AML-193 (cell line): ENCODE measurements at regions not wholly inside any gene's neighbourhood (a gene's known extent, or its start where the extent isn't known, plus 50 kb on each side); places are given as distances from the start of the nearest gene placed in this dataset.
"Not testable (repeated sequence)": the region's sequence is repeated elsewhere in the genome, so short reads cannot be mapped to it uniquely, and the experiment has no call there.

Experiments used
- DNase-seq, 2 experiments: peaks; one replicate each; lab custom pipeline; 2025; lab: John Stamatoyannopoulos, UW

DNA sequence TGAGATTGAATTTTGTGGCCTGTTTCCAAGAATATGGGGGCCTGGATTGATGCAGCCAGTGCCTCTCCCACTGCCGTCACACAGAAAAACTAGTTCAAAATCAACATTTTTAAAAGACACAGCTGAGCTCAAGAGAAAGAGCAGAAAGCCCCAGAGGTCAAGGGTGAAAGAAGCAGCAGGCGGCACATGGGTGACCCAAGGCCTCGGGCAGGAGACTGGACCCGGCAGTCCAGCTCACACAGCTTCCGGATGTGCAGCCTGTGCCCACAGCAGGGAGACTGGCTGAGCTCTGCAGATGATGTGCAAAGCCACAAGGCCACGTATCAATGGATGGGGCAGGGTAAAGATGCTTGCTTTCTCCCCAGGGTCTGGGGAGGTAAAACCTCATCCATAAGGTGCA, 50.4 kb upstream of the RNF32 start:
- no peak for DNase-seq

- no peak for DNase-seq
These were observed 50.8 kb upstream of the RNF32 start for GRCh38 chr7:156589808-156590207.

- no peak for DNase-seq
These were observed 54.6 kb upstream of the RNF32 start for GRCh38 chr7:156585926-156586325.

- no peak for DNase-seq
These were observed 55.4 kb upstream of the RNF32 start for GRCh38 chr7:156585025-156585648.

DNA sequence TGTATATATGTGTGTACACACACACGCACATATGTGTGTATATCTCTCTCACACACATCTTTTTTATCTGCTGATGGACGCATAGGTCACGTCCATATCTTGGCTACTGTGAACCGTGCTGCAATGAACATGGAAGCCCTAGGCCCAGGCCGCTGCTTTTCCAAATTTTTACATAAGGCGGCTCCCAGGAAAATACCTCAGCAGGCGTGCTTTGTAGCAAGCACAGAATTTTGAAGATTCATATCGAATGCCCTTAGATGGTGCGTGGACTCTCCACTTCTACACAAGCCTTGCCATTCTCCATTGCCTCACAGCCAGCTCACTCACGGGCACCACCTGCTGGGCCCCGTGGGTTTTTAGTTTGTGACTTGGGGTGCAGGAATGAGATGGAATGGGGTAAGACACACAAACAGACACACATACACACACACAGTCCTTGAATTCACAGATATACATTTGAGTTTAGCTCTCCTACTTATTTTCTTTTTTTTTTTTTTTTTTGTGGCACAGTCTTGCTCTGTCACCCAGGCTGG, 57.9 kb upstream of the RNF32 start:
- peak in 1 of 2 experiments; percentile 1 for DNase-seq

DNA sequence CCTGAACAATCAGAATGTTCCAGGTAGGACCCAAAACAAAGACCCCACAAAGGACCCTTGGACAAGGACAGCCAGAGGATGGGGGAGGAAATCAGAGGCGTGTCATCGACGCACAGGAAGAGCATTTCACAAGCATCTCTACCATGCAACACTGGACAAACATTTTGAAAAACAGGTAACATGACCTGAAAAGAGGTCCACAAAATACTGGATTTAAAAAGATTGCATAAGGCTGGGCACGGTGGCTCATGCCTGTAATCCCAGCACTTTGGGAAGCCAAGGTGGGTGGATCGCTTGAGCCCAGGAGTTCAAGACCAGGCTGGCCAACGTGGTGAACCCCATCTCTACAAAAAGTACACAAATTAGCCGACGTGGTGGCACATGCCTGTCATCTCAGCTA, 60.5 kb upstream of the RNF32 start:
- DNase-seq = no peak

DNA sequence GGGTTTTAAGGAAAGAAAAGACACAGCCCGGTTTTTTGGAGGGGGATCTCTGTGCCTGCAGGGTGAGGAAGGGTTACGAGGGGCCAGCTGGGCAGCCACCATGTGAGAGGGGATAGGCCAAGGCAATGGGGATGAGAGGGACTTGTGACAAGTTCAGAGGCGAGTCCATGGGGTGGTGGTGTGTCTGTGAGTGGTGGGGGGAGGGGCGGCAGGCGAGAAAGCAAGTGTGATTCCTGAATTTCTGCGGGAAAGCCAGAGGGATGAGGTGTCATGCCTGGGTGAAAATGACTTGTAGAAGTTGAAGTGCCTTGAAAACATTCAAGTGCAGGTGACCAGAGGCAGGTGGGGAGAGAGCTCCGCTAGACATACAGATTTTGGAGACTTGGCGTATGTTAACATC, 61.0 kb upstream of the RNF32 start:
- no peak for DNase-seq

GRCh38 chr7:156578978-156579430, 61.6 kb upstream of the RNF32 start:
- no peak for DNase-seq

- DNase-seq = no peak
These were observed 62.0 kb upstream of the RNF32 start for GRCh38 chr7:156578578-156578940.

GRCh38 chr7:156577645-156578577, 62.7 kb upstream of the RNF32 start:
- no peak for DNase-seq

DNA sequence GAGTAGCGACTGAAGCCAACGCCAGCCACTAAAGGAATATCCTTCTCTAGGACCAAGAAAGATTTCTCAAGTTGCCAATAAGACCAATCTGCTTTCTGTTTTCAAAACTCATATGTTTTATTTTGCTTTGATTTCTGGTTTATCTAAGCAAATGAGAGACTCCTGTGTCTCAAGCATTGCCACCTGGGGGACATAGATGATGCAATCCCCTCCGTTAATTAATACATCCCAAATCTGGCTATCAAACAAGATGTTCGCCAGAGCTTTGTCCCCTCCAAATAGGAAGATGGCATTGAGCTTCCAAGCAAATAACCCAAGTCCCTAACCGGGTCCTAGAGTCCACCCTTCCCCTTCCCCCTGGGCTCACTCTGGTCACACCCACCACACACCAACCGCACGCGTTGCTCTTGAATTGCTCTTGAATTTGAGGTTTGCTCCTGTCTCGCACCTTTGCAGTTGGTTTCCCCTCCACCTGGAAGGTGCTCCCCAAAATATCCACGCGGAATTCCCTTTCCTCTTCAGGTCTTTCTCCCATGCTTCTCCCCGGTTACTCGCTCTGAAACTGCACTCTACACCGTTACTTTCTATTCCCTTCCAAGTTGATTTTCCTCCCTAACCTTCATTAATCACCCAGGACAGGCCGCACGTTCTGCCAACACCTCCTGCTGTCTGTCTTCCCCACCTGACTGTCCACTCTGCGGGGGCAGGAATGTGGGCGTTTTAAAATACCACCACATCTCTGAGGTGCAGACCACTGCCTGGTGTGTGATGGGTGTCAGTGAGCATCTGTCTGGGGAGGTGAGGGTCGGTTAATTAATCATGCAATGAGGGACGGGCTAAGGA, 64.1 kb upstream of the RNF32 start:
- no peak for DNase-seq

GRCh38 chr7:156568258-156568657, 72.3 kb upstream of the RNF32 start:
- no peak for DNase-seq

DNA sequence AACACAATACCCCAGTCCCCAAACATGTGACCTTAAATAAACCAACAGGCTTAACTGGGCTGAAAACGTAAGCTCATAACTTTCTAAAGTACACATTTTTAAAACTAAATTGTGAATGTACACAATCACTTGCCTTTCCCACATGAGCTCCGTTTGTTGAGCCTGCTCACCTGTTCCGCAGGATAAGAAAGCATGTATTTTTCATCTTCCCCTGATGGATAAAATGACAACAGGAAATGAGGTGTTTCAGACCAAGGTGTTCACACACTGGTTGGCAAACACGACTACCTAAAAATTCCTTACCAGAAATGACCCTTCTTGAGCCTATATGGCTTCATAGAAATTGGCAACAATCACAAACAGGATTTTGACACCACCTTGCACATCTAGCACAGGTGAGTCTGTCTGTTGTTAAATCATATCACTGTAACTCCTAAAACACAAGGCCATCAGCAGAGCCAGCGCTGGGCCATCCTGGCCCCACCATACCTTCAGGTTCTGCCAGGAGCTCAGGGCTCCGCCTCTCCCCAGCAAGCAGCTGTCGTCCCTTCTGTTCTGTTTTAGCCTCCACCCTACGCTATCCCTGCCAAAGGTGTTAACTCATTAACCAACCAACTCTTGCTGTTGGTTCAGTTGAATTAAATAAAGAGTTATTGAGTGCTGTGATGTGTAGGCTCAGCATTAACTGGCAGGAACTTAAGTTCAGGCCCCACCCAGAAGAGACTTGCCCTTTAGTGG, 73.6 kb upstream of the RNF32 start:
- no peak for DNase-seq

GRCh38 chr7:156565002-156565401, 75.6 kb upstream of the RNF32 start:
- DNase-seq = not testable (repeated sequence)

DNA sequence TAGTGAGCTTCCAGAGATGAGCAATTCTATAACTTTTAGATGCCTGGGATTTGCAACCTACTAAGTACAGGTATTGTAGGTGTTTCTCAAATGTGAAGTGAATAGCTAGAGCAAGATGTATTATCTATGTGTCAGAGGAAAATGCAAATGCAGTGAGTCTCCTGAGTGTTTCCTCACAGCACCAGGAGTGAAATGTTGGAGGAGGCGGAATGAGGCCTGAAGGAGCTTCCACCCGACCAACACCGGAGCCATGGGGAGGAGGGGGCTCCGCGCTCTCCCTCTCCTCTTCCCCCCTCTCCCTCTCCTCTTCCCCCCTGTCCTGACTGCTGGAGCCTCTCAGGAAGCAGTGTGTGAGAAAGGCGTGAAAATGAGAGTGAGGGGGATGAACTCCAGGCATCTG, 79.9 kb upstream of the RNF32 start:
- no peak for DNase-seq

- DNase-seq = no peak
These were observed 80.5 kb upstream of the RNF32 start for GRCh38 chr7:156560075-156560474.

DNA sequence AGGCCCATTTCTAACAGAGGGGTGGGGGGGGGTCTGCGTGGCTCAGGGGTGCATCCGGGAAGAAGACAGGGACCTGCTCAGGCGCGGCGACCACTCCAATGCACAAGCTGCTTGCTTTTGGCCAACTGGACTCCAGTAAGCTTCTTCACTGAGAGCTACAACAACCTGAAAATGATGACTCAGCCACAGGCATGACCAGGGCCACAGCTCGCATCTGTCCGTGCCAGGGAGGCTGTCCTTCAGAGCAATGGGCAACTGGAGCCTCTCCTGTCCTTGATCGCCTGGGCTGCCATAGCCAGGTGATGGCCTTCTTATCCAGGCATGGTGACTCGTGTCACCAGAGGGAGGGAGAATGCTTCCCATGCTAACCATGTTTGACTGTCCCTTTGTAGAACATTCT, 81.6 kb upstream of the RNF32 start:
- DNase-seq = no peak

GRCh38 chr7:156558198-156558597, 82.4 kb upstream of the RNF32 start:
- no peak for DNase-seq

GRCh38 chr7:156556083-156556482, 84.5 kb upstream of the RNF32 start:
- DNase-seq = no peak

- DNase-seq = no peak
These were observed 86.1 kb upstream of the RNF32 start for GRCh38 chr7:156554488-156554887.

DNA sequence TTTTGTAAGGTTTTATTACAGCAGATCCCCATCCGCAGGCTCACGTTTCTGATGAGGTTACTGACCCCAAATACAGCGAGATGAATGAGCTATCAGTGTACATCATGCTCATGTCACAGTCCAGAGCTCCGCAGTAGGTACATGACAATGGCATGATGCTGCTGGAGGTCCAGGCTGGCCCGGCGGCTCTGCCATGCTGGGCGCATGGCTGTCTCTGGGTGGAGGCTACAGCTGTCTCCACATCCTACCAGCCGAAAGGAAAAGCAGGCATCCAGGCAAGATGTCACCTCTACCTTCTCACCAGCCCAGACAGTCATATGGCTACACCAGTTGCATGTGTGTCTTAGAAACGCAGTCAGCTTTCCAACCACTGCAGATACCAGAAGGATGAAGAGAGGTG, 90.9 kb upstream of the RNF32 start:
- no peak for DNase-seq
